ENCODE measurements at regions not wholly inside any gene's neighbourhood (a gene's known extent, or its start where the extent isn't known, plus 50 kb on each side); places are given as distances from the start of the nearest gene placed in this dataset.

- TF ChIP-seq, protein P1, sequence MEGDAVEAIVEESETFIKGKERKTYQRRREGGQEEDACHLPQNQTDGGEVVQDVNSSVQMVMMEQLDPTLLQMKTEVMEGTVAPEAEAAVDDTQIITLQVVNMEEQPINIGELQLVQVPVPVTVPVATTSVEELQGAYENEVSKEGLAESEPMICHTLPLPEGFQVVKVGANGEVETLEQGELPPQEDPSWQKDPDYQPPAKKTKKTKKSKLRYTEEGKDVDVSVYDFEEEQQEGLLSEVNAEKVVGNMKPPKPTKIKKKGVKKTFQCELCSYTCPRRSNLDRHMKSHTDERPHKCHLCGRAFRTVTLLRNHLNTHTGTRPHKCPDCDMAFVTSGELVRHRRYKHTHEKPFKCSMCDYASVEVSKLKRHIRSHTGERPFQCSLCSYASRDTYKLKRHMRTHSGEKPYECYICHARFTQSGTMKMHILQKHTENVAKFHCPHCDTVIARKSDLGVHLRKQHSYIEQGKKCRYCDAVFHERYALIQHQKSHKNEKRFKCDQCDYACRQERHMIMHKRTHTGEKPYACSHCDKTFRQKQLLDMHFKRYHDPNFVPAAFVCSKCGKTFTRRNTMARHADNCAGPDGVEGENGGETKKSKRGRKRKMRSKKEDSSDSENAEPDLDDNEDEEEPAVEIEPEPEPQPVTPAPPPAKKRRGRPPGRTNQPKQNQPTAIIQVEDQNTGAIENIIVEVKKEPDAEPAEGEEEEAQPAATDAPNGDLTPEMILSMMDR (conservative IDR thresholded peaks at IDR 0.05), result no peak
- no peaks in the 10 kb centered on the region for H3K36me3 ChIP-seq (ENCODE audit: control insufficient read depth, insufficient read depth, low read length)
- Mint-ChIP-seq H3K4me1 (no peaks in the 10 kb centered on the region), H3K27me3 (ENCODE audit: insufficient read depth) (no peaks in the 10 kb centered on the region), H3K36me3 (ENCODE audit: low read depth) (no peaks in the 10 kb centered on the region), H3K9me3 (no peaks in the 10 kb centered on the region), H3K27ac (no peak overlapping the region), H3K4me3 (no peak overlapping the region)
- DNase-seq, result no peak
- no peak overlapping the region for H3K27ac ChIP-seq (ENCODE audit: low read depth, low read length)
- no peaks in the 10 kb centered on the region for H3K27me3 ChIP-seq (ENCODE audit: control insufficient read depth, insufficient read depth, low read length, poor library complexity, severe bottlenecking)
- H3K9me3 ChIP-seq (ENCODE audit: control insufficient read depth, low read length), result no peaks in the 10 kb centered on the region
- 92 to 93% methylated on average over 3 to 5 of the region's 5 CpGs for WGBS, 2 experiments (ENCODE audit: insufficient coverage in 1 of 2, insufficient read length in 1 of 2)
- H3K4me1 ChIP-seq (ENCODE audit: control insufficient read depth, insufficient read depth, low read length), result no peaks in the 10 kb centered on the region
- no peak overlapping the region for H3K9ac ChIP-seq (ENCODE audit: extremely low read depth, low read length, poor library complexity, severe bottlenecking)
- no peak overlapping the region for H3K4me3 ChIP-seq (ENCODE audit: low read length)
Observed at GRCh38 chr15:93861956-93862741, 369.2 kb upstream of the MCTP2 start.

GRCh38 chr15:93861413-93861812 lies 369.9 kb upstream of the MCTP2 start:
- WGBS, 2 experiments (ENCODE audit: insufficient coverage in 1 of 2, insufficient read length in 1 of 2), result 98% methylated on average over 7 to 10 of the region's 10 CpGs
- H3K9me3 ChIP-seq (ENCODE audit: control insufficient read depth, low read length), result no peaks in the 10 kb centered on the region
- TF ChIP-seq, protein P1 (conservative IDR thresholded peaks at IDR 0.05), result no peak
- no peak overlapping the region for H3K4me3 Mint-ChIP-seq
- no peaks in the 10 kb centered on the region for H3K9me3 Mint-ChIP-seq
- H3K36me3 ChIP-seq (ENCODE audit: control insufficient read depth, insufficient read depth, low read length), result no peaks in the 10 kb centered on the region
- no peaks in the 10 kb centered on the region for H3K36me3 Mint-ChIP-seq (ENCODE audit: low read depth)
- DNase-seq, result no peak
- H3K27me3 Mint-ChIP-seq (ENCODE audit: insufficient read depth), result no peaks in the 10 kb centered on the region
- H3K27me3 ChIP-seq (ENCODE audit: control insufficient read depth, insufficient read depth, low read length, poor library complexity, severe bottlenecking), result no peaks in the 10 kb centered on the region
- no peak overlapping the region for H3K9ac ChIP-seq (ENCODE audit: extremely low read depth, low read length, poor library complexity, severe bottlenecking)
- no peak overlapping the region for H3K4me3 ChIP-seq (ENCODE audit: low read length)
- no peaks in the 10 kb centered on the region for H3K4me1 Mint-ChIP-seq
- H3K27ac Mint-ChIP-seq, result no peak overlapping the region
- no peaks in the 10 kb centered on the region for H3K4me1 ChIP-seq (ENCODE audit: control insufficient read depth, insufficient read depth, low read length)
- no peak overlapping the region for H3K27ac ChIP-seq (ENCODE audit: low read depth, low read length)

GRCh38 chr15:93860701-93861100 lies 370.7 kb upstream of the MCTP2 start:
- H3K9me3 Mint-ChIP-seq, result no peaks in the 10 kb centered on the region
- H3K27ac Mint-ChIP-seq, result no peak overlapping the region
- H3K4me3 Mint-ChIP-seq, result no peak overlapping the region
- no peak for DNase-seq
- Histone ChIP-seq H3K9me3 (ENCODE audit: control insufficient read depth, low read length) (no peaks in the 10 kb centered on the region), H3K9ac (ENCODE audit: extremely low read depth, low read length, poor library complexity, severe bottlenecking) (no peak overlapping the region), H3K36me3 (ENCODE audit: control insufficient read depth, insufficient read depth, low read length) (no peaks in the 10 kb centered on the region), H3K4me1 (ENCODE audit: control insufficient read depth, insufficient read depth, low read length) (no peaks in the 10 kb centered on the region), H3K27ac (ENCODE audit: low read depth, low read length) (no peak overlapping the region), H3K4me3 (ENCODE audit: low read length) (no peak overlapping the region), H3K27me3 (ENCODE audit: control insufficient read depth, insufficient read depth, low read length, poor library complexity, severe bottlenecking) (no peaks in the 10 kb centered on the region)
- H3K4me1 Mint-ChIP-seq, result no peaks in the 10 kb centered on the region
- H3K36me3 Mint-ChIP-seq (ENCODE audit: low read depth), result no peaks in the 10 kb centered on the region
- TF ChIP-seq, protein P1 (conservative IDR thresholded peaks at IDR 0.05), result no peak
- no peaks in the 10 kb centered on the region for H3K27me3 Mint-ChIP-seq (ENCODE audit: insufficient read depth)
- WGBS, 2 experiments (ENCODE audit: insufficient coverage in 1 of 2, insufficient read length in 1 of 2), result 74 to 95% methylated on average over 3 to 4 of the region's 4 CpGs

Measured in endodermal cell (in vitro differentiated cells).